Posterior cingulate gyrus (tissue), 11 donors: ENCODE measurements at regions not wholly inside any gene's neighbourhood (a gene's known extent, or its start where the extent isn't known, plus 50 kb on each side); places are given as distances from the start of the nearest gene placed in this dataset.
"Not testable (repeated sequence)": the region's sequence is repeated elsewhere in the genome, so short reads cannot be mapped to it uniquely, and the experiment has no call there.

Experiments used
- DNase-seq, 10 donors: peaks; one replicate each; pipeline versions ENCODE4 v3.0.0 to v3.0.0-alpha.2; 2020 to 2021; ENCODE audit warnings: mixed read lengths in 3 of 10
- intact Hi-C: fragments of 100-400 bp; cut with DNase I; formaldehyde crosslinking; loops from one replicate; pipeline ENCODE4 v1.15.1; 2023

DNA sequence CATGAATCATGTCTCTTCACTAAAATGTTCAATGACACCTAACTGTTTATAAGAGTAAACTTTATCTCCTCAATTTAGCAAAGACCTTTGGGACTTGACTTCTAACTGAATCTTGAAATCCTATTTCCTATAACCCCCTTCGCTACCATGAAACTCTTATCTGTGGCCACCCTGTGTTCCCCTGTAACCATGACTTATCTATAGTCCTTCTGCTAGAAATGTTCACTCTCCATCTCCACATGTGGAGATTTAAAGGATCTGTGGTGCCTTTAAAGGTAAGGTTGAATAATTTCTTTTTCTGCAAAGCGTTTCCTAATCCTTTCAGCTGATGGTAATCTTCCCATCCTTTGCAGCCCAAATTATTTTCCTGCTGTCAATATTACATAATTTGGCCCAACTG is 436.3 kb upstream of the RUNX1 start:
- no peak for DNase-seq
- intact Hi-C loops, result no loop called here

DNA sequence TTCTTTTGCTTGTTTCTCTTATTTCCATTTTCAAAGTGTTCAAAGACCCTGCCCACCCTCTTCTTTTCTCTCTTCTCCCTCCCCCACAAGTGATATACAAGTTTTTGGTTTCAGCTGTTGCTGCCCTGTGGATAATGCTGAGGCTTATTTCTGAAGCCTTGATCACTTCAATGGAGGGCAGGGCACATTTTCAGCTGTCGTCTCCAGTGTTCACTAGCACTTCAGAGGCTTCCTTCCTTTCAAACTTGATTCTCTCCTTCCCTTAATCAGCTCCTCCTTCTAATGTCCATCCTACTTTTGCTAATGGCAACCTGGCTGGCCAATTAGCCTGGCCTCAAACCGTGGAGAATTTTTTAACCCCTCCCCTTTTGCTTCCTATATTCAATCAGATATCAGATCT is 435.7 kb upstream of the RUNX1 start:
- intact Hi-C loops, result no loop called here
- DNase-seq, result no peak

DNA sequence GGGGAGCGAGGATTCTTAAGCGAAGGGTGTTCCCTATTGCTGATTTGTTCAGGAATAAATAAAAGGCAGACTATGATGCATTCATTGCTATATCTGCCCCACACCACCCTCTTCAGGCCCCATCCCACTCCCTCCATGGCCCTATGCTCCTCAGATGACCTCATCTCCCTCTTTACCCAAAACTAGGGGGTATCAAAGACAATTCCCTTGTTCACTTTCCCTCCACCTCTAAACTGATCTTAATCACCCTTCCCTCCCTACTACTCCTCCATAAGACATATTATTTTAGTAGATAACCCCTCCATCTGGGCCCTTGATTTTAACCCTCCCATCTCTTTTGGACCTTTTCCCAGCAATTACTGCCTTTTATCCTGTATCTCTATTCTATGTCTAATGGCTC is 434.9 kb upstream of the RUNX1 start:
- intact Hi-C loops, result no loop called here
- no peak for DNase-seq

DNA sequence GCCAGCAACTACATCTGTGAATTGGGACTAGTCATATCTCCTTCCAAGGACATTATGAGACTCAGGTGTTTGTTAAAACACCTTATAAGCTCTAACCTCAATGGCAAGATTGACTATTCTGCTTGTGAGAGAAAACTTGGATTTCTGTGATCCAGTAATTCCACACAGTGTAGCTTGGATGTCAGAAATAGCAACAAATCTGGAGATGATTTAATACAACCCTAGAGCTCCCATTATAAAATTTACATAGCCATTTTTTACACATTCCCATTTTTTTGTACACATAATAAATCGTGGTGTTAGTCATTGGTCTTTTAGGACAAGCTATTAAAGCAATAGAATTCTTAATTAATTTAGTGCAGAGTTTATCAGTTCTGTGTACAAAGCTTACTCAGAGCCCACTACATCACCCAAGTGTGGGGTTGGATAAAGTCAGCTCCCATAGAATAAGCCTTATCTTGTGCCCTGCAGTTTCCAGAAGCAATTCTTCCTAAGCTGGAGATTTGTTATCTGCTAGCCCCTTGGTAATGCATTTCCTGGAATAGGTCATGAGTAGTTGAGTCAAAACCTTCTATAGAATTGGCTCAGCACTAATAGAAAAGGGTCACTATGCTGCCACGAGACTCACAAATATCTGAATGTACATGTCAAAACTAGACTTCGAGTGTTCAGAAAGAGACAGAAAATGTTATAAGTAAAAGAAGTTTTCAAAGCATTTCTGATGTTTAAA is 434.0 kb upstream of the RUNX1 start:
- no peak for DNase-seq
- intact Hi-C loops, result no loop called here

DNA sequence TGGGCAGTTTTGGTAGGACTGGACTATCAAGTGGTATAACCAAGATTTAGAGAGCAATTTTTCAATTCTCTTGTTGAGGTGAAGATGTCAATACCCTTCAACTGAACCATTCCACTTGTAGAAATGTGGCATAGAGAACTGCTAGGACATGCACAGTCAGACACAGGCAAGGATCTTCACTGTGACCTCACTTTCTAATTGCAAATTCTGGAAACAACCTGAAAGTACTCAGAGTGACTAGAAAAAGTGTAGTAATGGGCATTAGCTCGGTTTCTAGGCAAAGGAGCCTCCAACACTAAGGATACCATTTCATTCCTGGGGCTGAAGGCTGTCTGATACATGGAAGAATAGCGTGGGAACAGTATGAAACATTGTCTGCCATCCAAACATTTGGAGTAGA is 433.0 kb upstream of the RUNX1 start:
- DNase-seq, result no peak
- intact Hi-C loops, result no loop called here

DNA sequence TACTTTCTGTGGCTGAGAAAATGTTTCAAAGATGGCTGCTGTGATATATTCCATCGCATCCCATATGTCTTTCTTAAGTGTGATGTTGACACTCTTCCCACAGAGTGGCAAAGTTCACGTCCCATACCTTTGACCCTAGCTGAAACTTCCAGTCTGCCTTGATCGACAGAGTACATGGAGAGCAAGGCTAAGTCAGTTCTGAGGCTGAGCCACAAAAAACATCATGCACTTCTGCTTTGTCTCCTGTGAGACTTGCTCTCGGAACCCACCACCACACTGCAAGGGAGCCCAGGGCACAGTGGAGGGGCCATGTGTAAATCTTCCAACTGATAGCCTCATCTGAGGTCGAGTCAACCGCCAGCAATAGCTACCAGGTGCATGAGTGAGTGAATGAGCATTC is 431.9 kb upstream of the RUNX1 start:
- intact Hi-C loops, result no loop called here
- DNase-seq, result no peak

DNA sequence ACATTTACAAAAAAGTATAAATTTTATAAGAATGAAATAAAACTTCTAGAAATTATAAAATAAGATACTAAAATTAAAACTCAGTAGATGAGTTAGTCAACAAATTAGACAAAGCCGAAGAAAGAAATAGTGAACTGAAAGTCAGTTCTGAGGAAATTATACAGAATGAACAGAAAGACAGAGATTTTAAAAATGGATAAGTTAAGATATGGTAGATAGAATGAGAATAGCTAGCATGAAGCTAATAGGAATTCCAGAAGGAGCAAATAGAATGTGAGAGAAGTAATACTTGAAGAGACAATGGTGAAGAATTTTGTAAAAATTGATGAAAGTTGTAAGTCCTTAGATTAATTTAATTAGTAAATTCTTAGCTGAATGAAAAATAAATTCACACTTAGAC is 430.4 kb upstream of the RUNX1 start:
- intact Hi-C loops, result no loop called here
- DNase-seq, result no peak

DNA sequence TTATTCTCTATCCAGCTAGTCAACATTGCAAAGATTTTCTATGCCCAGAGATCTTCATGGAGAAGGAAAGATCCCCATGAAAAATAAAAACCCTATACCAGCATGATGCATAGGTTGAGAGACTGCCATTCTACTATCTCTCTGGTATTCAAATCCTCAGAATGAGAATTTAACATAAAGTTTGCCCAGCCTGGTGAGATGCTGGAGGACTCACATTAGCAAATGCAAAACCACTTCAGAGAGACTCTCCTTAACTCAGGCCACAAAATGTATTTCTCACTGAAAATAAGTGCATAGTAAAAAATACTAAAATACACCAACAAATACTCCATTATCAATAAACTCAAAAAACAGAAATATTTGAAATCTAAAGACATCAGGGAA is 430.0 kb upstream of the RUNX1 start:
- intact Hi-C loops, result no loop called here
- DNase-seq, result no peak

DNA sequence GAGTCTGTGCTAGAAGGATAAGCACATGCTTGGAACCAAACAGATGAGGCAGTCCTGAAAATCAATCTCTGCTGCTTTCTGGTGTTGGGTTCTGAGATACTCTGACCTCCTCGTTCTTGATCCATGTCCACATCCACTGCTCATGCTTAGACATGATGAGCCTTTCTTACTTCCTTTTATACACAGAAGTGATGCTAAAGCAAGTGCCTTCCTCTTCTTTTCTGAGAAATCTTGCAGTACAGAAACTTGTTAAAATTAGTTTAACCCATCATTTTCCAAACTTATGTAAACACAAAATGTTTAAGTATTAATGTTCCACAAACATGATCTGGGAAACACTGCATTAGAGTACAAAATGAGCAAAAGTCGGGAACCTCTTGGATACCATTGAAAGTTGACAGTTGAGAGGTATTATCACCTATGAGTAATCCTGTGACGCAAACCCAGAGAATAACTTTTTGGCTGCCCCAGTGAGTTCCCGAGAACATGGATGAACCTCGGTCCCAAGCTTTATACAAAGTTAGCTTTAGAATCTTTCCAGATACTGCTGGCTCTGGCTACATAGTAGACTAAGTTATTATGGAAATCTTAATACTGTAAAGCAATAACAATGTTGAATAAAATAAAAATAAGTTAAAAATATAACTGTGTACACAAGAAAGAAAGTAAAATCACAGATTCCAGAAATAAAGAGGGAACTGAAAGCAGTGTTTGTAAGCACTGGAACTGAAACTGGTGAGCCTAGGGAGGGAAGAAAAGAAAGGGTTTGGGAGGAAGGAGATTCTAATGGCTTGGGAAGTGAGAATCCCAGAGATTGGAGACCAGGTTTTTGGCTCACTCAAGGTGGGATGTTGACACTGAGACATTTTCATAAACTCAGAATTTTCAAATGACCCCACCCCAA is 429.3 kb upstream of the RUNX1 start:
- intact Hi-C loops, result no loop called here
- DNase-seq, result no peak

DNA sequence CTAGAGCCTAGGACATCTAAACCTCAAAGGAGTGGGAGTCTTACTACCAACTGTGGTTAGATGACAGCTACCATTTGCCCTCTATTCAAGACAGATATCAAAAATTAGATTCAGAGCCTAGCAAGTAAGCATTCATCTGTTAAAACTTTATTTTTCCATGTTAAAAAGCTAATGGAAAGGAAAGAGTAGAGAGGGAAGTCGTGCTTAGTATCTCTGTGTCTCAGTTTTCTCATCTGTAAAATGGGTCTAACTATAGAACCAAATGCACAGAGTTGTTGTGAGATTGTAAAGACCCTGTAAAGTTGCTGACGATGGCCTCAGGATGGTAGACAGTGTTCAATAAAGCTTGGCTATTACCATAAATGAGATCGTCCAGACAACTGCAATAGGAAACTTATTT is 428.5 kb upstream of the RUNX1 start:
- intact Hi-C loops, result loop anchor here (2.0 kb wide), 1 partner anchor 67 kb away; no protein-coding TSS in a partner anchor
- no peak for DNase-seq

DNA sequence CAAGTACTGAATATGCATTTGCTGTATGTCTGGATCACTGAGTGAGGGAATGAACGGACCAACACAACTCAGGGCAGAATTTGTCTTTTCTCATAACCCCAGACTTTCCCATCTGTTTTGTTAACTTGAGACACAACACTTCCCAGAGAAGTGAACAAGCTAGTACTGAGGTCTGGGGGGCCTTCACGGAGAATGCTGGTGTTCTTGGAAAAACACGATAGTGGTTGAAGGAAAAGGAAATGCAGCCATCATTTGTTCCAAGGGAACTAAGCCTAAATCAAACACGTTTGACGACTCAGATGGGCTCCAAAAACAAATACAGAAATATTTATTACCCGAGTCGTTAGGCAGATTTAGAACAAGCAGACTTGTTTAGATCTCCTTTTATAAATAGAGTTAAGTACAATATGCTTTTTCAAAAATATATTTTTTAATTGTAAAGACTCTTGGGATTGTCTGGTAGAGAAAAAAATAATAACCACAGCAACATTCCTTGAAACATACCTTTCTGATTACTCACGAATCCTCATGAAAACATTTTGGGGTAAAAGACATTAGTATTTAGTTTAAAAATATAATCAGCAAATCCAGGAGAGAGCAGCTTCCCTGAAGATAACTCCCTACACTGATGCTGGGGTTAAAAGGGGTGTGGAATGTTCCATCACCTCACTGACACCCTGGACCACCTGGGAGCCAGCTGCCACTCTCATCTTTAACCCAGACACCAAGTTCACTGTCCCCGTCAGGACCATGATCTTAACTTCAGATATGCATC is 427.7 kb upstream of the RUNX1 start:
- intact Hi-C loops, result loop anchor here (2.0 kb wide), 1 partner anchor 66 kb away; no protein-coding TSS in a partner anchor
- no peak for DNase-seq

DNA sequence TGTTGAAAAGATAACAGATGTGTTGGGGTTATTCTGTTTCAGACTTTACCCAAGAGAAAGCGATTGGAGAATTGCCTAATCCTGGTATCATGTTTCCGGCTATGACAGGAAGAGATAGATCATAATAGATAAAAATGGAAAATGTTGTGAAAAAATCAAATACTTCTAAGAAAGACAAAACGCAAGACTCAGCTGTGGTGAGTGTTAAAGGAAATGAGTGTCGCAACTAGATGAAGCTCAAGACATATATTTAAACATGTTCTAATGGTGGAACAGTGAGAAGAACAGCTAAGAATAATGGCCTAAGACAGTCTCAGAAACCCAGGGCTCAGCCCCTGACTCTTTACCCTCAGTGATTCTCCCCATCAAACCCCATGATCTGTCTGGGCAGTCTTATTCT is 426.7 kb upstream of the RUNX1 start:
- intact Hi-C loops, result loop anchor here (2.0 kb wide), 1 partner anchor 65 kb away; no protein-coding TSS in a partner anchor
- no peak for DNase-seq

DNA sequence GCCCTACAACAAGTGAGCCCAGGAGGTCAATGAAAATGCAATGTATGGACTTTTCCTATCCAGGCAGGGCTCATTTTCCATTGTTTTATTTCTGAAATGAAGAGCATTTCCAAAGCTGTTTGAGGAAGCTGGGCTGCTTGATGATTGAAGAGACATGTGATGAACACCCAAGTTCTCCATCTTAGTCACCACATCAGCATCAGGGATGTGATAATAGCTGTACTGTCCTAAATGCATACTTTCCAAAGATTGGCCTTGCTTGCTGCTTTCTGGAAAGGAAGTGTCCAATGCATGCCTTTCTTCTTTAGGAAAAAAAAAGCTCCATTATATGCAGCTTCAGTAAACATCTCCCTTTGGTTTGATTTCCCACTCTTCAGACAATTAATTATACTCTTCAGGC is 425.9 kb upstream of the RUNX1 start:
- intact Hi-C loops, result no loop called here
- DNase-seq, result no peak

DNA sequence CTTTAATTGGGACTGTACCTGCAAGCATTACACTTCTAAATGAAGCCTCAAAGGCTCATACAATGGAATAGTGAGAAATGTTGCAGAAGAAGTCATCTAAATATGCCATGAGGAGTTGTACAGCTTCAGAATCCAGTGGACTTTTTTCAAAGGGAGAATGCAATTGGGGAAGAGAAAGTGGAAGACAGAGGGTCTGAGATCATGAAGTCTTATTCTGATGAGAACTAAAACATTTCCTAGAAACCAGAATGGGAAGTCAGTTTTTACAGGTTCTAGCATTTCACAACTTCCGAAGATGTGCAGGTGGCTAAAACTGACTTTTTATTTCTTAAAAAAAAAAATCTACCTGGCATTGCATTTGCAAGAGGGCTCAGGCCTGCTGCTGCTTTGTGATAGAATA is 424.4 kb upstream of the RUNX1 start:
- DNase-seq, result no peak
- intact Hi-C loops, result no loop called here

DNA sequence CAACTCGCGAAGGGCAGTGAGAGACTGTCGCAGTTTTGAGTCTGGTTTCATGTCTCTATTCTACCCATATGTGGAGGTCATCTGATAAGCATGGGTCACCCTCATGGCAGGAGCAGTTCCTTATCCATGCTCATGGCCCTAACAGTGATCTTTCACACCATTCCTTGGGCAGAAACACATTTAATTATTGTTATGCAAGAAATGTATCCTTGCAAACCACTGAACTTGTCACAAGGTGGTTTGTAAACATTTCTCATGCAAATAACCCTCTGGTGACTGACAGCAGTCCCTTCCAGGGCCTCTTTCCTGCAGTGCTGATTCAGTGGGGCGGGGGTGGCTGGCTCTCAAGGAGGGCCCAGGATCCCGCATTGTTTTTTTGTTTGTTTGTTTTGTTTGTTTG is 421.4 kb upstream of the RUNX1 start:
- intact Hi-C loops, result no loop called here
- no peak for DNase-seq

DNA sequence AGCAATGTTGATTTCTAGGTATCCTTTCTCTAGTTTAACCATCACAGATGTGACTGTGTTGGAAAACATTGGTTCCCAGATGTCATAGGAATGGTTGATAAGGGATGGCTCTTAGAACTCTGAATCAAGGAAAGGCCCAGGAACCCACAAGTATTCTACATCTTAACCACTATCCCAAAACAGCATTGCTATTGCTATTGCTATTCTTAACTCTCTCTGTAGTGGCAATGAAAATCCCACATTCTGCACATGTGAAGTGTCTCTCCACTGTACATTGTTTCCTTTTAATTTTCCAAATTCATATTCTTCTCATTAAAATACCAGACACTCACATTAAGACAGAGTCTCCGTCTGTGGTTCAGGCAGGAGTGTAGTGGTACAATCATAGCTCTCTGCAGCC is 420.4 kb upstream of the RUNX1 start:
- no peak for DNase-seq
- intact Hi-C loops, result no loop called here

DNA sequence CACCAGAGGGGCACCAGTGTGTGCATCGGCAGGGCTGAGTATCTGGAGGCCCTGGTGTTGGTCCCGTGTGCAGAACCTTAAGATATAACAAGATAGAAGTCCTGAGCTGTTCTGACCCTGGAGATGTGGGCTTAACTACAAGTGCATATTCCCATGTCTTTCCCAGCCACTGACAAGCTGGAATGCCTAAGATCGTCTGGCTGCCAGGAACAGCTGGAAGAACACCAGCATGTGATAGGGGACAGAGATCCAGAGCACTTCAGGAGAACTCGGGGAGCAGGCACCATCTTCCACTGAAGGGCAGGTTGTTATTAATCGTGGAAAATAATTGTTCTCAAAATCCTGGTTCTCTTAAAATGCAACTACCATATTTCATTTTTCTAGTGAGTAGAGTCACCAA is 419.9 kb upstream of the RUNX1 start:
- intact Hi-C loops, result no loop called here
- DNase-seq, result no peak

DNA sequence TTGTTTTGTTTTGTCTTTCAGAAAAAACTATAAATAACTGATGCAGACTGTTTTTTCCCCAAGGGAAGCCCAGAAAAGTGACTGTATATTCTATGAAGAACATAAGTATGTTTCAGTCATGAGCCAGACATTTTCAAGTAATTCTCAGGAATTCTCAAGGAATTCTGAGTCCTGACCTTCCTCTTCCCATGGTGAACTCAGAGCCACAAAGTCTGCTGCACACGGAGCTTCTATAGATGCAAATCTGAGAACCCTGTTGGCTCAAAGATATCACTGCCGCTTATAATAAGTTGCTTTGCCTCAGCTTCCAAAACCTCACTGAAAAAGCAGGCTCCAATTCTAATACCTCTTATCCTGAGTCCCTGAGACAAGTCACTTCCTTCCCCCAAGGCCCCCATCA is 418.5 kb upstream of the RUNX1 start:
- DNase-seq, result no peak
- intact Hi-C loops, result no loop called here

DNA sequence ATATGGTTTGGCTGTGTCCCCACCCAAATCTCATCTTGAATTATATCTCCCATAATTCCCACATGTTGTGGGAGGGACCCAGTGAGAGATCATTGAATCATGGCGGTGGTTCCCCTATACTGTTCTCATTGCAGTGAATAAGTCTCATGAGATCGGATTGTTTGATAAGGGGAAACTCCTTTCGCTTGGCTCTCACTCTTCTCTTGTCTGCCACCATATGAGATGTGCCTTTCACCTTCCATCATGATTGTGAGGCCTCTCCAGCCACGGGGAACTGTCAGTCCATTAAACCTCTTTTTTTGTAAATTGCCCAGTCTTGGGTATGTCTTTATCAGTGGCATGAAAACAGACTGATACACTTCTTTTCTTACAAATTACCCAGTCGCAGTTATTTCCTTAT is 417.6 kb upstream of the RUNX1 start:
- DNase-seq, intact Hi-C loops: not testable (repeated sequence)

DNA sequence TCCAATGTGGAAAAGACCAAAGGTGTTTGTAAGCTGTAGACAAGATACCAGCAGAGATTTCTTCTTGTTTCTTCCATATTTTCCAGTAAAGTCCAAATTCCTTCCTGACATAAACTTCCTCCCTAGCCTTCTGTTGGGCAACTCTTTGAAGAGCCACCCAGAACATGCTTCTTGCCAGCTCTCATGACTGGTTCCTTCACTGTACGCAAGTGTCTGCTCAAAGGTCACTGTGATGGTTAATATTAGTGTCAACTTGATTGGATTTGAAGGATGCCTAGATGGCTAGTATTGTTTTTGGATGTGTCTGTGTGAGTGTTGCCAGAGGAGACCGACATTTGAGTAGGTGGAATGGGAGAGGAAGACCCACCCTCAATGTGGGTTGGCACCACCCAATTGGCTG is 416.6 kb upstream of the RUNX1 start:
- DNase-seq, result peak in 1 of 10 donors; percentile 29
- intact Hi-C loops, result no loop called here

DNA sequence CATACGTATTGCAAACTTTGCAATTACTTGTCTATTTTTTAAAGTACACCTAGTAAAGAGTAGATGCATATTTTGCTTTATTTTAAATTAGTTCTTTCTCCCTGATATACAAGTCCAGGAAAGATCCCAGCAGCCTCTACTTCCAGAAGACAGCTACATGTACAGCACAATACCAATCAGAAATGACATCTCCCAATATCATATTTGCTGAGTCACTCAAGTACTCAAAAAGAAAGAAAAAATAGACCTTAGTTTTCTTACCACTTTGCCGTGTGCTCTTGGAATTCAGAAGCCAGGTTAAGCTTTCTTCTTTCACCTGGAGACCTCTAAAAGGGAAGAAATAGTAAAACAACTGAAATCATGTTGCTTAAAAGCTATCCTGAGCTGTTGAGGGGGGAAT is 412.6 kb upstream of the RUNX1 start:
- no peak for DNase-seq
- intact Hi-C loops, result no loop called here
